Bone marrow (tissue), 2 donors: ENCODE measurements at regions not wholly inside any gene's neighbourhood (a gene's known extent, or its start where the extent isn't known, plus 50 kb on each side); places are given as distances from the start of the nearest gene placed in this dataset.

Experiments used
- DNase-seq, 2 donors: peaks; one replicate each; lab custom pipeline; 2025; lab: John Stamatoyannopoulos, UW

DNA sequence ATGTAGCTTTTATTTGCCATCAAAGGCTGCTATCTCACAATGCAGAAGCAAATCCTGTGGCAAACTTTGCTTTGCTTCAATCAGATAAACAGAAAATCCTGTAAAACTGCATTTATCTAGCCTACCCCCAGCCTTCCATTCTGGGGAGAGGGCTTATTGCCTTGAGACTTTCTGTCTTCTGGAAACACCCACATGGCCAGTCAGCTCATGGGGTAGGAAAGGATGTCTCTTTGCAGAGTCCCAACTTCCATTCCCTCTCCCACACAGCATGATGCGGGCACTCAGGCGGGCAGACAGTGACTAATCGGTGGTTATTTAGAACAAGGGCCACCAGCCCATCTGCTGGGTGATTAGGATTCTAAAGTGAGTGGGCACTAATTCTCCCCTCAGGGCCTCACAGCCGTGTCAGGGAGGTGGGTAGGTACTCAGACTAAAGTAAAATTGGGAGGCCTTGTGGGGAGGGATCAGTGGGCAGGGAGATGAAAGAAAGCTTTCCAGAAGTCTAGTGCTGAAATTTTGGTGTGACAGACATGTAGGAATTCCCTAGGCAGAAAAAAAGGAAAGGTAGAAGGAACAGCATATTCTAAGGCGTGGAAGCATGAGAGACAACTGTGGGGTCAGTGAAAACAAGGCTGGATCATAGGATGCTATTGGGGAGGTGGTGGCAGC lies 720.5 kb downstream of the VRK1 start:
- DNase-seq = no peak

DNA sequence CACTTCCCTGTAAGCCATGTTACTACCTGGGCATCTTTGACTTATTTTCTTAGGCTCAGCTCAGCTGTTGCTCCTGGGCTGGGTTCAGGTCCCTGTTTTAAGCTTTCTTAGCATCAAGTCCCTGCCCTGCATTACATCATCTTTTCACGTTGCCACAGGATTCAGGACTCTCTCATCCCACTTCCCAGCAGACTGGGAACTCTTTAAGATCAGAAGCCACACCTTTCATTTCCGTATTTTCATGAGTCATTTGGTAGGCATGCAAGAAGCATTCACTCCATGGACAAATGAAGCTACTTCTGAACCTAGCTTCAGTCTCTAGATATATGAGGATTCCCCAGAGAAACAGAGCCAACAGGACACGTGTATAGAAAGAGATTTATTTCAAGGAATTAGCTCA lies 726.8 kb downstream of the VRK1 start:
- no peak for DNase-seq

DNA sequence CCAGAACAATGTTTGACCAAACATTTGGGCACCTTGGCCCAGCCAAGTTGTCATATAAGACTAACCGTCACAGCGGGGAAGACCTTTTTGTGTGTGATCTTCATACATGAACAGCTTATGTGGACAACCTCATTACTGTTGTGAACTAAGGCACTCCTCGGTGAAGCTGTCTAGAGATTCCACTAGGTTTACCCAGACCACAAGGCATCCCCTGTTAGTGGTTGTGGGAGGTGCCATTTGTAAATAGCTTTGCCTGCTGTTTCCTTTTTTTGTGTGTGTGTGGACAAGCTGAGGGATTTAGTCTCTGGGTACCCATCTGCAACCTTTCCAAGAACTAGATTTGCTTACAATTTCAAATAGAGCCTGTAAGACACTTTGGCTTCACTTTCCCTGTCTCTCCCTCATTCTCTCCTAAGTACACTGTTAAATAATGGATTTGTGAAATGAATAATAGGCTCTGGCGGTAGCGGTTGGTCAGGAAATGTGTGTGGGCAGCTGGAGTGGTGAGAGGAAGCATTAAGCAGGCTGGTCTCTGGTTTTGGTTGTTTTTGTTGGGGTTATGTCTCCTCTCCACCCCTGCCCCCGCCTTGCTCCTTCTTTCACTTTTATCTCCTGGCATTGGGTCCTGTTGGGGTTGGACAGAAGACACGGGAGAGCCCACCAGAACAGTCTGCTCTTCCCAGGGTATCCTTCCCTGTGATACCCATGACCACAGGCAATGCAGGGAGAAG lies 727.6 kb downstream of the VRK1 start:
- no peak for DNase-seq

DNA sequence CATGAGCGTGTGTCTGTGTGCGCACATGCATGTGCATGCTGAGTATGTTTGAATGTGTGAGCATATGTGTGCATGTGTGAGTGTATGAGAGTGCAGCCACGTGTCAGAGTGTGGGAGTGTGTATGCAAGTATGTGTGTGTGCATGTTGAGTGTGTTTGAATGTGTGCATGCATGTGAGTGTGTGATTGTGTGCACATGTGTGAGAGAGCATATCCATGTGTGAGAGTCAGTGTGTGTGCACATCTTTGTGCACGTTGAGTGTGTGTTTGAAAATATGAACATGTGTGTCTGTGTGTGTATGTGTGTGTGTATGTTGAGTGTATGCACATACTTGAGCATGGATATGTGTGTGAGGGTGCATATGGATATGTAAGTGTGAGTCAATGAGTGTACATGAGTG lies 730.8 kb downstream of the VRK1 start:
- no peak for DNase-seq

DNA sequence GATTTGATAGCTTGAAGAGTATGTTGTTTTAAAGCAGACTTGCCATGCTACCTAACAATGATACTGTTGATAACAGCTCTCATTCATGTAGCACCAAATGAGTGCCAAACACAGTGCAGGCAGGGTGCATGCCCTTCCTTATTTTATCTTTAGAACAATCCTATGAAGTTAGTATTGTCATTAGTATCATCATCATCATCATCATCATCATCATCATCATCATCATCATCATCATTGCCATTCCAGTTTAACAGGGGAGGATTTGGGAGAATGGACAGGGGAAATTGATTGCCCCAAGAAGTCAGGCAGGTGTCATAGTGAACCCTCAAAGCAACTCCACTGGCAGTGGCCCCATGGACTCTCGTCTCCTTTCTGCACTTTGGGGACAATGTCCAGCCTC lies 734.9 kb downstream of the VRK1 start:
- no peak for DNase-seq

DNA sequence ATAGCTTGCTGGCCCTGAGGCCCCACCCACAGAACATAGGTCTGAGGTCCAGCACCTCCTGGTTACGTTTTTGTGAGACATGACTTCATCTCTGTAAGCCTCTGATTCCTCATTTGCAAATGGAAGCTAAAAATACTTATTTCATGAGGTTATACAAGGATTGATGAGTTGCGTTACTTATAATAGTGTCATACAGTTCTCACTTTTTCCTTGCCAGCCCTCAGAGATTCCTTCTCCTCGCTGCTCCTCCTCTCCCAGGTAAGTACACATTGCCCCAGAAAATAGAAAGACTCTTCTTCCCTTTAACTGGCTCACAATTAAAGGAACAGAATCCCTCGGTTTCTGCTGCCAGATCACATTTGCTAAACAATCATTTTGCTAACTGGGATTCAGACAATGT lies 739.2 kb downstream of the VRK1 start:
- DNase-seq = no peak

DNA sequence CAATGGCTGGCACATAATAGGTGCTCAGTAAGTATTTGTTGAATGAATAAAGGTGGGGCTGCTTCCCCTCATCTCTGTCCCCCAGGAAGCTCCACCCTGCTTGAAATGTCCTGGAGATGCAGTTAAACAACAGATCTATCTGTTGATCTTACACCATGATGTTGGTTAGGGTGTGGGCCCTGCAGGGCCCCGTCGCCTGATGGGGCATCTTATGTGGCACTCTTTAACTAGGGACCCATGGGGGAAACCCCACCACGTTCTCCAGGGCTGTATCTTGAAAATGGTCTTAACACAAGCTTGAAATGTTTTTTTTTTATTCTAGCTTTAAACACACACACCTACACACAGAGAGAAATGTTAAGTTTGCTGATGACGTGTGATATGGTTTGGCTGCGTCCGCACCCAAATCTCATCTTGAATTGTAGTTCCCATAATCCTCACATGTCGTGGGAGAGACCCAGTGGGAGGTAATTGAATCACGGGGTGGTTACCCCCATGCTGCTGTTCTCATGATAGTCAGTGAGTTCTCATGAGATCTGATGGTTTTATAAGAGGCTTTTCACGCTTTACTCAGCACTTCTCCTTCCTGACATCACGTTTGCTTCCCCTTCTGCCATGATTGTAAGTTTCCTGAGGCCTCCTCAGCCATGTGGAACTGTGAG lies 741.7 kb downstream of the VRK1 start:
- no peak for DNase-seq

DNA sequence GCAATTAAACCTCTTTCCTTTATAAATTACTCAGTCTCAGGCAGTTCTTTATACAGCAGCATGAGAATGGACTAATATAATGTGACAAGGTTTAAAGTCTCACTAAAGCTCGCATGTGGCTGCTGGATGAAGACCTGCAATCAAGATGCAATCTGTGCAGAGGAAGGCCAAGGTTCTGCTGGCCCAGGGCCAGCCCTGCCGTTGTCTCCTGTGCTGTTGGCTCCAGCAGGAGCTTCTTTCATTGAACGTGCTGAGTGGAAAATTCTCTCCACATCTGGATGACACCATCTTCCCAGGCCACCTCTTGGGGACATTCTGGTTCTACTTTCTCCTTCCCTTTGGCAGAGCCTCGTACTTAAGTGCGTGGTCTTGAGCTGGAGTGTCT lies 742.2 kb downstream of the VRK1 start:
- DNase-seq = no peak

DNA sequence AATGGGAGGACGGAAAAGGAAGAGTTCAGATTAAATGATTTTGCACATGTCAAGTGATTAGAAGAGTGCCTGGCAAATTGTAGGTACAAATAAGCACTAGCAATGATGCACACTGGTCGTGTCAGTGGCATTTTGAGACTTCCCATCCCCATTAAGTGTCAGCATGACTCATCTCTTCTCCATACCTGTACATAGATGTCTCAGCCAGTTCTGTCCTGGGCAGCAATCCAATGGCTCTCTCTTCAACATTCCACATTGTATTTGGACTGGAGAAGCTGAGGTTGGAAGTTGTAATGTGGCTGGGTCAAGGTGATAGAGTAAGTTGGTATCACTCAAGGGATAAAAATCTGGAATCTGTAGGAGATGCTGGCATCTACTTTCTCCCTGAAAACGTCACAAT lies 742.7 kb downstream of the VRK1 start:
- DNase-seq = no peak

DNA sequence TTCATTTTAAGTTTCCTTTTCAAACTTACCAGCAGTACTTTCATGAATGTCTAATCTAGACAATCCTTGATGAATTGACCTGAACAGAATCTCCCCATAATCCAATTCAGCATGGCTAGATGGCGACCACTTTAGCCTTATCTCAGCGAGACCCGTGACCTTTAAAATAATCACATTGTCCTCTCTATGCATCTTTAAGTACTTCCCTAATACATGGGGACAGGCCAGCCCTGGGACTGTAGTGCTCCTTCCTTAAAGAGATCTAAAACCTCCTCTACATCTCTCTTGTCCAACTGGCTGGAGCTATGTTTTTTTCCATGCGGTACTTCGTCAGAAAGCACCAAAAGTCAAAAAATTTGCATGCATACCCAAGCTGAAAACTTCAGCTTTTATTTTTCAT lies 746.0 kb downstream of the VRK1 start:
- no peak for DNase-seq

DNA sequence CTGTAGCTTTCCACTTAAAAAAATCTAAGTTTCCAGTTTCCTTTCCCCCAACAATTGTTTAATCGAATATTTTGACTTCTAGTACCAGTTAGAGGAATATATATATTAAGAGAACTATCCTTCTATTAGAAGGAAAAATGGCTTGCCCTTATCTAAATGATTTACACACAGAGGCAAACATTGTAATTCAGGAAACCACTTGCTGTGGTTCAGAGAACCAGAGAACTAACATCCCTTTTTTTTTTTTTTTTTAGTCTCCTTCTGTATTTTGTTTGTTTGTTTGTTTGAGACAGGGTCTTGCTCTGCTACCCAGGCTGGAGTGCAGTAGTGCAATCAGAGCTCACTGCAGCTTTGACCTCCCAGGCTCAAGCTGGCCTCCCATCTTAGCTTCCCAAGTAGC lies 746.6 kb downstream of the VRK1 start:
- DNase-seq = no peak

DNA sequence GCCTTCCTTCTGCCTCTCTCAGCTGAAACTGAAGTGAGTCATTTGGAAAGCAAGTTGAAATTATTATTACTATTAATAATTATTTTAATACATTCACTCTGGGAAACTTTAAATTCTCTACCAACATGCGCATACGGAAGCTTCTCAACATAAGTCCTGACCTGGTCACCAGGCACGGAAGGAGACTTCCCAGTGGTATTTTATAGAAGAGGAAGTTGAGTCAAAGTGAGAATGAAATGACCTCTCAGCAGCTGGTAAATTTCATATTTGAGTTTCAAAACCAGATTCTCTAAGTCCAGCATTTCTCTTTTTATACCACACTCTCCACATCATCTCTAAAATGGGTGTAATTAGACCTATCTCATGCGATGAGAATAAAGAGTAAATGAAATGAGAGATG lies 747.4 kb downstream of the VRK1 start:
- no peak for DNase-seq

DNA sequence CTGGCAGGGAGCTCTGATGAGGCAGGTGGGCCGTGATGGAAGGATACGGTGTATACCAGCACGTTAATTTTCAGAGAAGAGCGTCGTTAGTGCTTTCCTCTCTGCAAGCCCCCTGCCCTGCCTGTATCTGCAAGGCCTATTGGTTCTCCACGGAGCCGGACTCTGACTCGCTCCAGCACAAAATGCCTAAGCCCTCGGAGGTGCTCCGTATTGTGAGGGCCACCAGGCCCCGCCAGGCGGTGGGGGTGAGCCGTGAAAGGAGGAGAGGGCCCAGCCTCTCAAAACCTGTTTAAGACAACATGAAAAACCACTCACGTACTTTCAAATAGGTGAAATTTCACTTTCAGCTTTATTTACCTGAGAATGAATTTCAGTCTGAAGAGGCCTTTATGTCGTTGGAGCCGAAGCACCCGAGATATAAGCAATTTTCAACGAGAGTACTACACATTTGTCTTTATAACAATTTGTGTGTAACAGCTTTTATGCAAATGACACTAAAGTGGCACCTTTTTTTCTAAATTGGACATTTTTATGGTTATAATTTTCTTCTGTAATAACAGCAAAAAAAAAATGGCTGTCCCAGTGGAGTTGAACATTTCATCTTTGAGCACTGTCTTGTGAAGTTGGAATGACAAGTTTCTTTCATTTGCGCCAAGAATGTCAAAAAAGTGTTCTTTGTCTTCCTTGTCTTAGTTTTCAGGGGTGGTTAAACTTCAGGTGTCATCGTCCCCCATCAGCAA lies 749.5 kb downstream of the VRK1 start:
- DNase-seq = no peak

DNA sequence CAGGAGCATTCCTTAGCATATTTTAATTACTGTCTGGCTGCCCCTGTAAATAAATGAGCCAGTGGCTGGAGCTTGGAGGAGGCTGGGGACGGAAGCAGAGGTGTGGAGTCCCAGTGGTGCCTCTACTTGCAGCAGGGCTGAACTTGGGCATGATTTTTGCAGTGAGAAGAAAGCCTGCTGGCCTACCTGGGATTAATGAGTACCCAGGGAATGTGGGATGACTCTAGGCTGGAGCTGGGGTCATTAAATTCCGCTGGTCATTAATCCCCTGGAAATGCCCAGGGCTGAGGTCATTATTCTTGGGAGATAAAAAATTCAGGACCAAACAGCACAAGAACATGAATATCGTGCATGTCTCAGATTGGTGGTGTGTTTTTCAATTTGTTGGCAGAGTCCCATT lies 753.3 kb downstream of the VRK1 start:
- DNase-seq = no peak

DNA sequence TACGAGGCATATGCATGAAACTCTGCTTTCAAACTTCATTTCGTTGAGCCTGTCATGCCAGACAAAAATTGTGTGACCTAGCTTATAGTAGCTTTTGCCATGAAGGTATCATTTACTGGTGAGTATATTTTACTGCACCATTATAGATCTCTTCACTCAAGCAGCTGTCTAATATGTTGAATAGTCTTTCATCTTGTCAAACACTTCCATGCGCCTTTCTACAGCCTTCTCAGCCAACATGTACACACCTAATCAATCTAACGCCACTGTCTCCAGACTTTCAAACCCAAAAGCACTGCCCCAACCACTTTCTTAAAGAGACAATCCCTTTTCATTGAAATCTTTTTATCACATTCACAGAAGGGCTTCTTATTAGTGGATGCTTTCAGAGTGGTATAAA lies 757.4 kb downstream of the VRK1 start:
- no peak for DNase-seq

DNA sequence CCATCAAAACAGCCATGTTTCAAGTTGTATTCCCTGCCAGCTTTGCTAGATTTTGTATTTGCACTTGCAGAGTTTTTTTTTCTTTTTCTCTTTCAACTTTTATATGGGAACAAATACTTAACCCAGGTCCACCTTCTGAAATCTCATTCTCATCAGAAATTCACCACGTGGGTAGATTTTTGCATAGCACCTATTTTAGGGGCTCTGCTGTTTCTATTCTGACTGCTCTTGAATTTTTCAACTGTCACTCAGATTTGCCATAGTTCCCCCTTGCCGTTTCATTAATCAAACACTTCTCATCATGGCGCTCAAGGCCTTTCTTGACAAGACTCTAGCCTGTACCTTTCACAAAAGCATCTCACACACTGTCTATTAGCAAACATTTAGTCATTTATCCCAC lies 767.2 kb downstream of the VRK1 start:
- no peak for DNase-seq

DNA sequence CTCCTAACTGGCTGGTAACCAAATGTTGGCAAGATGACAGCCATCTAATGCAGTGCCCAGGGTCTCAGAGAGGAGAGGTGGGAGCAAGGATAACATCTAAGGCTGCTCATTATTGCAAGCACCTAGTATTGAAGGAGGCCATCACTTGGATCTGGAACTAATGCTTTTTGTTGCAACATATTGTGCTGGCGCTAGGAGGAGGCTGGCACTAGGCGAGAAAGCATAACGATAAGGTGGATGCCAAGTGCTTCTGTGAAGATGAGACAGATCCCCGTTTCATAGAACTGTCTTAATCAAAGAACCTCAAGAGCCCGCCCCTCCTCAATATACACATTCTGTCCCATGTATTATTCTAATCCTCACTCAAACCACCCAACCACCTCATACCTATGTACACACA lies 774.0 kb downstream of the VRK1 start:
- DNase-seq = no peak

DNA sequence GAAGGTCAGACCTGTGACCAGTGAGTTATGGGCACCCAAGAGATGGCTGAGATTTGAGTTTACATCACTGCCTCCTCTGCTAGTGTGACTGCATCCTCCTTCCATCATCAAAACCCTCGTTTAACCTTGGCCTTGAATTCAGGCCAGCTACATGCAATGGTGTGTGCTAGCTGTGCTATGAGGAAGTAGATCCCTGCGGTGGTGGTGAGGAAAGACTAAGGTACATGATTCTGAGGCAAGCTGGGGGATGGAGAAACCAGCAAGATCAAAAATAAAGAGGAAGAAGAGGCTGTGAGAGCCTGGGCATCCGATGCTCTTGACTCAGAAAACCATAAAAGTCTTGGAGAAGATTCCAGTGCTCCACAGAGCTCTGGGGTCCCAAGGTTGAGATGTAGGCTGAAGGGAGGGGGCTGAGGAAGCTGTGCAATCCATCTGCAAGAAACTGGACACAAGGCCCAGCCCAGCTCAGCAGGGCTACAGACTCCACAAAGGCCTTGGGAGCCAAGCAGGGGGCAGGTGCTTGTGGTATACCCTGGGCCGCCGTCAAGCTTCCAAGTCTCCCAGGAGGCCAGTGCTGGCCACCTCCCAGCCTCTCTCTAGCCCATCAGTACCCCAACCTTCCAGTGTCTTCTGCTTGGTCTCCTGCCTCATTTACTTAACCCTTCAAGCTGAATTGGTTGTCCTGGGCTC lies 774.8 kb downstream of the VRK1 start:
- no peak for DNase-seq

DNA sequence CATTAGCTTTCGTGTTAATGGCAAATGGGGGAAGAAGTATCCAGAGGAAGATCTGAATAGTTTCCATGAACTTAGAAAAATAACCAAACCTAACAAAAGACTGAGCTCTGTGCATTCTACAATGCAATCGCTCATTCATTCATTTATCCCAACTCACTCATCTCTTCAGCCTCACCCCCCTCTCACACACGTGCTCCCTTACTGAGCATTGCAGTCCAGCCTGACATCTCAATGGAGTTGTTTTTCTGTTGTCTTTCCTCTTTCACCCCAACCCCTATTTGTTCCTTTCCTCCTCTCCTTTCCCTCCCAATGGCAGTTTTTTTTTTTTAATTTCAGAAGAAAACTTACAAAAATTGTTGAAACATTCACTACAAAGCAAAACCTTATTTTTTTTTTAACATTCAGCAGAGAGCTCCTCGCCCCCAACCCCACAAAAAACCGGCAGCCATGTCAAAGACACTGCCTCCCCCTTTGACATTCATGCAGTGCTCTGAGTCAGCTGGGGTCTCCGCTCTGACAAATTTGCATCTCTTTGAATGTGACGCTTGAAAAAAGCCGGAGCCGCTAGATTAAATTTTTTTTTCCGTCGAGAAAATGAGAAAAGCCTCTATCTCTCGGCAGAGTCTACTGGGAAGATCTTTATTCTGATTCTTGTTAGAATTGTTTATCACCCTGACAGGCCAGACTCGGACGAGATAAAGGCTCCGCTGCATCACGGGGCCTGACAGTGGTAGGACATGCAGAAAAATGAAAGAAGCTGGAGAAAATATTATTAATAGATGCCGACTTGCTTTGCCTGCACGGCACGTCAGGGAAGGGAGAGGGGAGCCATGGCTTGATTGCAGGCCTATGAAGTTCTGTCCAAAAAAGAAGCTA lies 775.6 kb downstream of the VRK1 start:
- DNase-seq = no peak

DNA sequence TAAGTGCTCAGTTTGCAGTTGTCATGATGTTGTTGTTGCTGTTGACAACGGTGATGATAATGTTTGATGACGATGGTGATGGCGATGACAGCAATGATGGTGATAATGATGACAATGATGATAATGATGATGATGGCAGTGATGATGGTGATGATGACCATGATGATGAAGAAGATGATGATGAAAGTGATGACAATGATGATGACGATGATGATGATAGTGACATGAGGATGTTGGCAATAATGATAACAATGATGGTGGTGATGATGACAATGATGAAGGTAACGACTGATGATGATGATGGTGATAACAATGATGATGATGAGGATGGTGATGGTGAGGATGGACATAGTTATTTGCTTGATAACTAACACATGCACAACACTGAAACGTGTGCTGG lies 778.5 kb downstream of the VRK1 start:
- DNase-seq = no peak

DNA sequence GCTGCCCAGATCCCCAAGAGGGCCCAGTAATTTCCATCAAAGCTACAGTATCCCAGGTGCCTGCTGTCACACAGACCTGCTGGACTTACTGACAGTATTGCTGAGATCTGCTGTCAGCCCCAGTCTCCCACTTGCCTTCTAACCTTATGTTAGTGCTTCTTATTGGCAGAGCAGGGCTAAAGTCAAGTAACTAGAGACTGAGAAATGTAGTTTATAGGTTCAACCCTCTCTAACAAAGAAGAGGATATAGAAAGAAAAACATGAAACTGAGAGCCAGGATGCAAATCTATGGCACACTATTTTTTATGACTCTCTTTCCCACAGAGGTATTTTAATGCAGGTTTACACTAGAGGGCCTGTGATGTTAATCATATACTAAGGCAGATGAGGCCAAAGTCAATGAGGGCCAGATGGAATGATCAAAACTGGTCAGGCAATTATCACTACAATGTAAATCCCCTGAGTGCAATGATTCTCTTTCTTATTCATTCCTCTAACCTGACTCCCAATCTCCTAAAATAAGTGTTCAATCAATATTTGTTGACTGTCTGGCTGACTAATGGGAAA lies 781.9 kb downstream of the VRK1 start:
- no peak for DNase-seq
